GM12878 (cell line): ENCODE measurements at regions not wholly inside any gene's neighbourhood (a gene's known extent, or its start where the extent isn't known, plus 50 kb on each side); places are given as distances from the start of the nearest gene placed in this dataset.

ENCODE experiments used
- CTCF ChIP-seq, 3 experiments: IDR thresholded peaks in 2 of 3; conservative IDR thresholded peaks in 1 of 3; 2 replicates each; pipeline ENCODE4 v1.5.1; 2011; ENCODE audit warnings: low read depth in 3 of 3, low read length in 3 of 3, mild to moderate bottlenecking in 3 of 3, control low read depth in 2 of 3, moderate library complexity in 2 of 3, inconsistent platforms in 1 of 3, mixed read lengths in 1 of 3; ENCODE audit not compliant: control insufficient read depth in 2 of 3, insufficient read depth in 1 of 3; ENCODE audit errors: extremely low read depth in 1 of 3
- IRF5 ChIP-seq: fragments of 450-650 bp; IDR thresholded peaks from 2 replicates; pipeline ENCODE4 v1.6.1; 2017; ENCODE audit warnings: borderline replicate concordance
- JUNB ChIP-seq: IDR thresholded peaks from 2 replicates; pipeline ENCODE4 v1.6.1; 2016; ENCODE audit warnings: antibody characterized with exemption, mild to moderate bottlenecking
- POLR2A ChIP-seq: IDR thresholded peaks from 2 replicates; pipeline ENCODE4 v1.6.1; 2011; ENCODE audit warnings: low read depth, mild to moderate bottlenecking, low read length
- POLR2AphosphoS5 ChIP-seq: IDR thresholded peaks from 2 replicates; pipeline ENCODE4 v1.6.1; 2011; ENCODE audit warnings: mild to moderate bottlenecking, low read length, inconsistent platforms
- PRDM15 ChIP-seq: fragments of 450-650 bp; formaldehyde crosslinking; IDR thresholded peaks from 2 replicates; pipeline ENCODE4 v1.4.0; 2020; ENCODE audit warnings: mild to moderate bottlenecking, moderate library complexity
- RELA ChIP-seq: fragments of 450-650 bp; IDR thresholded peaks from 2 replicates; pipeline ENCODE4 v1.8.0; 2014; ENCODE audit warnings: borderline replicate concordance; ENCODE audit not compliant: partially characterized antibody
- SP1 ChIP-seq: IDR thresholded peaks from one replicate; pipeline ENCODE4 v1.6.1; 2011; ENCODE audit warnings: low read depth, low read length
- SREBF2 ChIP-seq: IDR thresholded peaks from 2 replicates; pipeline ENCODE4 v1.6.1; 2012; ENCODE audit warnings: mild to moderate bottlenecking, low read length
- TAF1 ChIP-seq: IDR thresholded peaks from 2 replicates; pipeline ENCODE4 v1.6.1; 2011; ENCODE audit warnings: mild to moderate bottlenecking, low read depth, low read length, borderline replicate concordance

- TF ChIP-seq CTCF (IDR thresholded peaks at IDR 0.05 in 2 of 3, conservative IDR thresholded peaks at IDR 0.05 in 1 of 3; ENCODE audit: control insufficient read depth in 2 of 3, extremely low read depth in 1 of 3, insufficient read depth in 1 of 3, low read depth in 3 of 3, low read length in 3 of 3) = no peak
- TF ChIP-seq SREBF2 = no peak
- no peak for TF ChIP-seq TAF1
- no peak for TF ChIP-seq SP1
- TF ChIP-seq IRF5 = no peak
- TF ChIP-seq JUNB = no peak
- no peak for TF ChIP-seq POLR2A
- TF ChIP-seq PRDM15 (CRISPR knock-in tag) = no peak
- TF ChIP-seq RELA = no peak
- TF ChIP-seq POLR2AphosphoS5 = no peak
These were observed 243.9 kb downstream of the TBL1XR1 start for GRCh38 chr3:176953106-176954060.
